ENCODE measurements at regions not wholly inside any gene's neighbourhood (a gene's known extent, or its start where the extent isn't known, plus 50 kb on each side); places are given as distances from the start of the nearest gene placed in this dataset.

DNA sequence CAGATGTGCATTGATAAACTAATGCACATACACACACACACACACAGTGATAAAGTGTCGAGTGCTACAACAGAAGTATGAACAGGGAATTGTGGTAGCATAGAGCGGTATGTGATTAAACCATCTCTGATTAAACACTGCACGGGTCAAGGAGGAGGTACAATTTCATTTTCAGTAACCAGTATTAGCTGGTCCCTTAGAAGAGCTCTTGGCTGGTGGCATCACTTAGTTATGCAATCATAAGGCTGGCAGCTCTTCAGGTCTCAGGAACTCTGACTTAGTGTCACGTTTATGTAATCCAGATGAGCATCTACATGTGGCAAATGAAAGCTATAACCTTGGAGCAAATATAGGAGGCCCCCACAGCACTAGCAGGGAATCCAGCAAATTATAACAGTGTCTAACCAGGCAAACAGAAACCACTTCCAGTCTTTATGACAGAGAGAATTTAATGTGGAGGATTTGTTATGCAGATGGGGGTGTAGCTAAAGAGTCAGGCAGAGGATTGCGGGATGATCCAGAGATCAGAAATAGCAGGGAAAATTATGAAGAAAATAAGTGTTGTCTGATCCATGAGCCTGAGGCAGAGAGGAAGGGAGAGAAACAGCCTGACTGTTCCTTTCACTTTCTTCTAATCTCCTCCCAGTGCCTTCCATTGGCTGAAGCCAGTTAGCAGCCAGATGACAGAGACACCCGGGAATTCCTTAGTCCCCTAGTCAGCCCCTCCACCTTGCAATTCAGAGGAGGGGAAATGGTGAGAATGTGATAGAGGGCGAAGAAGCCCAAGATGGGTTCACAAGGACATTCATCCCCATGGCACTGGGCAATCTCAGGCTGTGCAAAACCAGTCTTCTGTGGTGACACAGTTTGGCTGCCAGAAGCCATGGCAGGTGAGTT lies 533.1 kb upstream of the TENM4 start:
- Histone ChIP-seq H2AFZ (ENCODE audit: low read length) (no peak overlapping the region), H4K20me1 (ENCODE audit: insufficient read depth, low read length) (no peaks in the 10 kb centered on the region), H3K79me2 (ENCODE audit: insufficient read depth, low read depth, low read length) (no peaks in the 10 kb centered on the region), H3K36me3 (ENCODE audit: insufficient read depth, low read length) (no peaks in the 10 kb centered on the region), H3K4me3 (ENCODE audit: low read depth, low read length, poor library complexity, severe bottlenecking) (no peak overlapping the region), H3K4me1 (ENCODE audit: insufficient read depth, low read length, poor library complexity, severe bottlenecking) (no peaks in the 10 kb centered on the region), H3K27ac (ENCODE audit: low read depth, low read length, poor library complexity, severe bottlenecking) (no peak overlapping the region), H3K4me2 (ENCODE audit: low read length) (no peak overlapping the region), H3K9me3 (ENCODE audit: low read length) (no peaks in the 10 kb centered on the region), H3K9me2 (ENCODE audit: insufficient read depth, low read length) (no peaks in the 10 kb centered on the region)
- no TSS peak for BruUV-seq (replicated peaks)
- POLR2A ChIA-PET, result no interaction called here
- intact Hi-C loops (cut with micrococcal nuclease; ENCODE audit: unreplicated experiment), result no loop called here
- no peak for DNase-seq (ENCODE audit: low spot score)
- CTCF ChIA-PET (ENCODE audit: unreplicated experiment), result no interaction called here
- no peak for TF ChIP-seq EZH2phosphoT487 (IDR thresholded peaks at IDR 0.05; ENCODE audit: borderline replicate concordance, low read depth, low read length)
- TF ChIP-seq, protein P1, sequence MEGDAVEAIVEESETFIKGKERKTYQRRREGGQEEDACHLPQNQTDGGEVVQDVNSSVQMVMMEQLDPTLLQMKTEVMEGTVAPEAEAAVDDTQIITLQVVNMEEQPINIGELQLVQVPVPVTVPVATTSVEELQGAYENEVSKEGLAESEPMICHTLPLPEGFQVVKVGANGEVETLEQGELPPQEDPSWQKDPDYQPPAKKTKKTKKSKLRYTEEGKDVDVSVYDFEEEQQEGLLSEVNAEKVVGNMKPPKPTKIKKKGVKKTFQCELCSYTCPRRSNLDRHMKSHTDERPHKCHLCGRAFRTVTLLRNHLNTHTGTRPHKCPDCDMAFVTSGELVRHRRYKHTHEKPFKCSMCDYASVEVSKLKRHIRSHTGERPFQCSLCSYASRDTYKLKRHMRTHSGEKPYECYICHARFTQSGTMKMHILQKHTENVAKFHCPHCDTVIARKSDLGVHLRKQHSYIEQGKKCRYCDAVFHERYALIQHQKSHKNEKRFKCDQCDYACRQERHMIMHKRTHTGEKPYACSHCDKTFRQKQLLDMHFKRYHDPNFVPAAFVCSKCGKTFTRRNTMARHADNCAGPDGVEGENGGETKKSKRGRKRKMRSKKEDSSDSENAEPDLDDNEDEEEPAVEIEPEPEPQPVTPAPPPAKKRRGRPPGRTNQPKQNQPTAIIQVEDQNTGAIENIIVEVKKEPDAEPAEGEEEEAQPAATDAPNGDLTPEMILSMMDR (conservative IDR thresholded peaks at IDR 0.05; ENCODE audit: low read length), result no peak

DNA sequence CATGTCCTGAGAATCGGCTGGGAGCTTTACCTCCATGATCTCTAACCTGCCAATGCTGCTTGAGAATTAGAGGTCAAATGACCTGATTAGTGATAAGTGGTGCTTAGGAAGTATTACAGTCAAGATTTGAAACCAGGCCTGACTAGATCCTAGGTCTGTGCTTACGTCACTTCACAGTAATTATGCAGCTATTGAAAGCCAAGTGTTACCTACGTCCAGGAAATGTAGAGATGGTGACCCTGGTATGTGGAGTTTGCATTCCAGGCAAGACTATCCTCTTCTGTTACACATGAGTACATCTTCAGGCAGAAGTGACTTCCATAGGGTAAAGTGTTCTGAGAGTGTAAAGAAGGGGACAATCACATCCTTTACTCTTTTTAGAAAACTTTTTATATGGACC lies 530.4 kb upstream of the TENM4 start:
- ChIA-PET POLR2A (no interaction called here), CTCF (ENCODE audit: unreplicated experiment) (no interaction called here)
- no TSS peak for BruUV-seq (replicated peaks)
- no peaks in the 10 kb centered on the region for H3K9me3 ChIP-seq (ENCODE audit: low read length)
- no peak overlapping the region for H3K27ac ChIP-seq (ENCODE audit: low read depth, low read length, poor library complexity, severe bottlenecking)
- no peaks in the 10 kb centered on the region for H3K36me3 ChIP-seq (ENCODE audit: insufficient read depth, low read length)
- TF ChIP-seq EZH2phosphoT487 (IDR thresholded peaks at IDR 0.05; ENCODE audit: borderline replicate concordance, low read depth, low read length), result no peak
- TF ChIP-seq, protein P1 (conservative IDR thresholded peaks at IDR 0.05; ENCODE audit: low read length), result no peak
- no peaks in the 10 kb centered on the region for H3K79me2 ChIP-seq (ENCODE audit: insufficient read depth, low read depth, low read length)
- intact Hi-C loops (cut with micrococcal nuclease; ENCODE audit: unreplicated experiment), result no loop called here
- no peak overlapping the region for H3K4me3 ChIP-seq (ENCODE audit: low read depth, low read length, poor library complexity, severe bottlenecking)
- no peak overlapping the region for H2AFZ ChIP-seq (ENCODE audit: low read length)
- DNase-seq (ENCODE audit: low spot score), result no peak
- no peaks in the 10 kb centered on the region for H3K9me2 ChIP-seq (ENCODE audit: insufficient read depth, low read length)
- H3K4me2 ChIP-seq (ENCODE audit: low read length), result no peak overlapping the region
- H4K20me1 ChIP-seq (ENCODE audit: insufficient read depth, low read length), result no peaks in the 10 kb centered on the region
- H3K4me1 ChIP-seq (ENCODE audit: insufficient read depth, low read length, poor library complexity, severe bottlenecking), result no peaks in the 10 kb centered on the region

DNA sequence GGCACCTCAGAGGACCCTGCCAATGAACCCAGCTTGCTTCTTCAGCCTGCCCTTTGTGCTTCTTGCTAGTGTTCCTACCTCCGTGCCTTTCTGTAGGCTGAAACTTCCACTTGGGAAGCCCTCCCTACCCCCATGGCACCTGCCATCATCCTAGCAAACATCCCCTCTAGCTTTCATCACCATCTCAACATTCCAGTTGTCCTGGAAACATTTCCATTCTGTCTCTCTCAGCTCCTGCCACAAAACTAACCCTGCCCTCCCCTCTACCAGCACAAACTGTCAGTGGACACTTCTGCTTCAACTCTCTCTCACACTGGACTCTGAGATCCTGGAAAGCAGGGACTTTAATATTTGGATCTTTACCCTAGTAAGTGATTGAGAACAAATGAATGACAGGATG lies 525.8 kb upstream of the TENM4 start:
- no peaks in the 10 kb centered on the region for H3K79me2 ChIP-seq (ENCODE audit: insufficient read depth, low read depth, low read length)
- H4K20me1 ChIP-seq (ENCODE audit: insufficient read depth, low read length), result no peaks in the 10 kb centered on the region
- DNase-seq (ENCODE audit: low spot score), result no peak
- no peak overlapping the region for H2AFZ ChIP-seq (ENCODE audit: low read length)
- no peaks in the 10 kb centered on the region for H3K4me1 ChIP-seq (ENCODE audit: insufficient read depth, low read length, poor library complexity, severe bottlenecking)
- no peak overlapping the region for H3K4me3 ChIP-seq (ENCODE audit: low read depth, low read length, poor library complexity, severe bottlenecking)
- POLR2A ChIA-PET, result no interaction called here
- TF ChIP-seq, protein P1 (conservative IDR thresholded peaks at IDR 0.05; ENCODE audit: low read length), result no peak
- no peak for TF ChIP-seq EZH2phosphoT487 (IDR thresholded peaks at IDR 0.05; ENCODE audit: borderline replicate concordance, low read depth, low read length)
- no TSS peak for BruUV-seq (replicated peaks)
- H3K36me3 ChIP-seq (ENCODE audit: insufficient read depth, low read length), result no peaks in the 10 kb centered on the region
- no peaks in the 10 kb centered on the region for H3K9me3 ChIP-seq (ENCODE audit: low read length)
- CTCF ChIA-PET (ENCODE audit: unreplicated experiment), result no interaction called here
- H3K4me2 ChIP-seq (ENCODE audit: low read length), result no peak overlapping the region
- intact Hi-C loops (cut with micrococcal nuclease; ENCODE audit: unreplicated experiment), result no loop called here
- no peaks in the 10 kb centered on the region for H3K9me2 ChIP-seq (ENCODE audit: insufficient read depth, low read length)
- no peak overlapping the region for H3K27ac ChIP-seq (ENCODE audit: low read depth, low read length, poor library complexity, severe bottlenecking)
